HG03354 (cell line): ENCODE measurements at regions not wholly inside any gene's neighbourhood (a gene's known extent, or its start where the extent isn't known, plus 50 kb on each side); places are given as distances from the start of the nearest gene placed in this dataset.
"Not testable (repeated sequence)": the region's sequence is repeated elsewhere in the genome, so short reads cannot be mapped to it uniquely, and the experiment has no call there.

Experiments used
- ATAC-seq: cut with Tn5 transposase; IDR thresholded peaks from one replicate; pipeline ENCODE4 v1.9.1; 2021; ENCODE audit warnings: mild to moderate bottlenecking; ENCODE audit not compliant: unreplicated experiment, poor library complexity, severe bottlenecking

- no peak for ATAC-seq
These were observed 689.1 kb upstream of the EYS start for GRCh38 chr6:66396145-66396544.

GRCh38 chr6:66390393-66390792, 683.4 kb upstream of the EYS start:
- ATAC-seq = no peak

DNA sequence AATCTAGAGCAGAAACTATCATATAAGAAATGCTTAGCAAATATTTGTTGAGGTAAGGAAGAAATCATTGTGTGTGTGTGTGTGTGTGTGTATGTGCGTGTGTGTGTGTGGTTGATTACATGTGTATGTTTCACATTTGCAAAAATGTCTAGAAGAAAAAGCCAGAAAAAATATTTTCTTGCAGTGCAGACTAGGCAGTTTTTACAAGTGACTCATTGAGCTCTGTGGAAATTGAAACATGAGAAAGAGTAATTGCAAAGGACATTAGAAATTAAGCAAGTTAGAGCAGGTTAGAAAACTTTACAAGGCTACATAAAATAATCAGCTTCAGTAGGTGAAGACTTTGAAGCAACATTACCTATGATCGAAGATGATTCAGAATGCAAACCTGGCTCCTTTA, 669.0 kb upstream of the EYS start:
- ATAC-seq = no peak

GRCh38 chr6:66369407-66369806, 662.4 kb upstream of the EYS start:
- no peak for ATAC-seq

- ATAC-seq = no peak
These were observed 655.9 kb upstream of the EYS start for GRCh38 chr6:66362888-66363287.

DNA sequence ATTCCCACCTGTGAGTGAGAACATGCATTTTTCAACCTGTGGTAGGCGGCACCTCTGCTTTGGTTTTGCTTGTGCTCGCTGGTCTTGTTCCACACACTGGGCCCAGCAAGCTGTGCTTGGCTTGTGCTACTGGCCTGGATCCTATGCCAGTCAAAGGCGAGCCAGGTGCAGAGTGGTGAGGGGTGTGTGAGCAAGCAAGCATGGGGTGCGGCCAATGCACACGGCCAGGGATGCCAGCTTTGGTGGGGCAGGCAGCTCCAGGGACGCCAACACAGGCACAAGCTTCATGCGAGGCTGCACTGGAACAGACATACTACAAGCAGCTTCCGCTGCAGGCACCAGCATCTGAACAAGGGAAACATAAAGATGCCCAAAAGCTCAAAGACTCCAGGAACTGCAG, 654.9 kb upstream of the EYS start:
- ATAC-seq = no peak

- ATAC-seq = no peak
These were observed 650.8 kb upstream of the EYS start for GRCh38 chr6:66357781-66358180.

GRCh38 chr6:66355471-66355870, 648.4 kb upstream of the EYS start:
- no peak for ATAC-seq

- ATAC-seq = no peak
These were observed 637.8 kb upstream of the EYS start for GRCh38 chr6:66344796-66345195.

DNA sequence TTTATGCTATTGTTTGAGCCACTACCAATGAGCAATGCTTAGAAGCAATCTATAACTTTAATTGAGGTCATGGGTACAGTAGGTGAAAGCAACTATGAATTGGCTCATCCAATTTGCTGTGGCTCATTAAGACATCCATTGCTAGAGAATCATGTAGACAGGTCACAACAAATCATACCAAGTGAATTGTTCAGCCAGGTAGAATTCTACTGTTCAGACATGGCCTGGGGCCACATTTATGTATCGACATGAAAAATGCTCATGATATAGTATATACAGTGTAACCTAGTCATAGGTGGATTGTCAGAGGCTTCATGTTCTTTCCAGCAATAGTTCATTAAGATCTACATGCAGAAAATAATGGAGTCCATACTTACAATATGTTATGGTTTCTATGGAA, 633.7 kb upstream of the EYS start:
- no peak for ATAC-seq

- no peak for ATAC-seq
These were observed 629.1 kb upstream of the EYS start for GRCh38 chr6:66336176-66336575.

GRCh38 chr6:66328200-66328599, 621.2 kb upstream of the EYS start:
- ATAC-seq = no peak

- no peak for ATAC-seq
These were observed 619.2 kb upstream of the EYS start for GRCh38 chr6:66326228-66326627.

GRCh38 chr6:66321017-66321416, 614.0 kb upstream of the EYS start:
- ATAC-seq = no peak

GRCh38 chr6:66307490-66307889, 600.5 kb upstream of the EYS start:
- no peak for ATAC-seq

DNA sequence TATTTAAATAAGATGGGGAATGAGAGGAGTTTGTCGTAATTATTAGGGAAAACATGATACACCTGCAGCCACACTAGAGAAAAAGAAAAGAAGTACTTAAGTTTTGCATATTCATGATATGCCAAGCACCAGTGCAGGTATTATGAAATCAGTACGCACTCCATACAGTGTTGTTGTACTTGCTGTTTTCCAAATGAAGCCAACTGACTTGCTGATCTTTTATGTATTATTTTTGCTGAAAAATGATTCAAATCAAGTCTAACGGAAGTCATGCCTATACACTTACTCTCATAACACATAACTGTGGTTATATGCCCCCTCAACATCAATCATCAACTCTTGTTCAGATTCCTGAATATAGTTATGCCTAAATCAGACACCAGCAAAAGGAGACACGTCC, 584.9 kb upstream of the EYS start:
- ATAC-seq = no peak

GRCh38 chr6:66289889-66290288, 582.9 kb upstream of the EYS start:
- ATAC-seq = no peak

- ATAC-seq = no peak
These were observed 571.1 kb upstream of the EYS start for GRCh38 chr6:66278115-66278514.

DNA sequence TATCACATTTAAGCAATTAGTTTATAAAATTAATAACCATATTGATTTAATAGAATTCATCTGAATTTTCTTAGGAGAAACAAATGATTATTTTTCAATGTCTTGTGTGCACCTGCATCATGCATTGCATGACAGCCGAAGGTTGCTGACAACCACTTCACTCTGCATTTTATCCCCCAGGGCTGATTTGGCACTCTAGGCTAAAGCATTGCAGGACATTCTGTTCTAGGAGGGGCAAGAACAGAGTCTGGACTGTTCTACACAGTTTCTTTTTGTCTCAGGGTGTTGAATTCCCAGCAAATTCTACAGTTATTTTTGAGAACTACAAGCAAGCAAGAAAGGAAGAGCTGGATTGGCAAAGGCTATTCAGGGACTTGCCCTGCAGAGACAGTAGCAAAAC, 570.4 kb upstream of the EYS start:
- no peak for ATAC-seq

- no peak for ATAC-seq
These were observed 558.7 kb upstream of the EYS start for GRCh38 chr6:66265737-66266136.

- no peak for ATAC-seq
These were observed 557.4 kb upstream of the EYS start for GRCh38 chr6:66264376-66264775.

DNA sequence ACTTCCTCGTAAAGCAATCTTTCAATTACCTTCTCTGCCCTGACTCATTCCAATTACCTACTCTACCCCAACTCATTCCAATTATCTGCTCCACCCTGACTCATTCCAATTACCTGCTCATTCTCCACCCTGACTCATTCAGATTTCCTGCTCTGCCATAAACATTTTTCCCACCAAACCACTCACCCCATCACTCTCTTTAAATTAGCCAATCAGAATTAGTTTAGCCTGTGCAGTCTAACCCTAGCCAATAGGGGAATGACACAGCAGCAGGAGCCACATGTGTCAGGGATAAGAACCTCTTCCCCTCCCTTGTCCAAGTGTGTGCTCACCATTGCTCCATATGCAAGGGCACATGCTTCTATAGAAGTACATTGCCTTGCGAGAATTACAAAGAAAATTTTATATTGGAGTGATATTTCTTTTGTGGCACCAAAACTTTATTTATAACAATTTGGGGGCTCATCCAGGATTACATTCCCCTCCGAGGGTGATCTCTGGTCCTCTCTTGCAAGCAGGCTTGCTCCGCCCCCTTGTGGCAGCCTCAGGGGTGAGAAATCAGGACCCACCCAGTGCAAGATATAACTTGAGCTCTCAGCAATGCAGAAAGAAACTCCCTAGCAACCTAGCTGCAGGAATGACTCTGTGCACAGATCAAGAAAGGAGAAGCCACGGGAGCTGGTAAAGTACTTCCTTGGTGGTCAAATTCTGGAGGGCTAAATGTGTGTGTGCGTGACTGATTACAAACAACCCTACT, 551.9 kb upstream of the EYS start:
- not testable (repeated sequence) for ATAC-seq
